Ovary (tissue), 7 donors: ENCODE measurements at regions not wholly inside any gene's neighbourhood (a gene's known extent, or its start where the extent isn't known, plus 50 kb on each side); places are given as distances from the start of the nearest gene placed in this dataset.

ENCODE experiments used
- DNase-seq, 5 donors: peaks; one replicate each; pipeline ENCODE4 v3.0.0-alpha.2; 2019 to 2020
- H3K27ac ChIP-seq, 2 donors: fragments of 200-600 bp; one replicate each; pipeline versions ENCODE4 v1.5.1 to v1.8.0; 2019 to 2022
- H3K27me3 ChIP-seq: fragments of 200-600 bp; one replicate; pipeline ENCODE4 v1.8.0; 2022
- H3K36me3 ChIP-seq: fragments of 200-600 bp; sonication (generic); one replicate; pipeline ENCODE4 v1.5.1; 2019
- H3K4me1 ChIP-seq: one replicate; pipeline ENCODE4 v1.8.1; 2013; ENCODE audit warnings: mild to moderate bottlenecking, moderate library complexity; ENCODE audit not compliant: insufficient read depth
- H3K4me3 ChIP-seq: fragments of 200-600 bp; sonication (generic); one replicate; pipeline ENCODE4 v1.5.1; 2017
- H3K9me3 ChIP-seq, 2 donors: fragments of 200-600 bp in 1 of 2; sonication (generic) in 1 of 2; one replicate each; pipeline versions ENCODE4 v1.5.1 to v1.8.1; 2013 to 2019; ENCODE audit warnings: mild to moderate bottlenecking in 1 of 2, moderate library complexity in 1 of 2
- EP300 ChIP-seq: sonication (generic); formaldehyde crosslinking; IDR thresholded peaks from one replicate; pipeline ENCODE4 v1.6.1; 2017; ENCODE audit warnings: antibody characterized with exemption
- POLR2A ChIP-seq: fragments of 450-650 bp; IDR thresholded peaks from one replicate; pipeline ENCODE4 v1.6.1; 2017; ENCODE audit warnings: antibody characterized with exemption, mild to moderate bottlenecking, moderate library complexity
- WGBS, 3 donors: extraction: QIAGEN DNeasy Blood & Tissue Kit in 1 of 3; methylation state at CpG; one replicate each; pipeline versions ENCODE4 v1.1.5 to v1.1.7; 2013 to 2017; 5-methylcytosine and 5-hydroxymethylcytosine counted together
- intact Hi-C, 4 donors: fragments of 100-400 bp; cut with DNase I; formaldehyde crosslinking; loops; one replicate each; pipeline versions ENCODE4 v1.11.0 to v1.15.1; 2022 to 2023
- TF ChIP-seq, protein P1 (sequence below), 3 donors: fragments of 450-650 bp in 2 of 3; fragments of 200-600 bp in 1 of 3; IDR thresholded peaks; one replicate each; pipeline versions ENCODE4 v1.5.1 to v1.8.0; 2016 to 2022; ENCODE audit warnings: antibody characterized with exemption in 3 of 3, mild to moderate bottlenecking in 1 of 3
- donor health status: DM: no; HTN: no; CAD: no; lungs with moderate emphysema.
- donor health status: DM: no; HTN: no; CAD: no.
- donor health status: Bipolar disorder and iron deficiency.
- donor health status: DM: no; HTN: no; CAD: no.
- donor health status: DM: yes; HTN: yes; CAD: no.

DNA sequence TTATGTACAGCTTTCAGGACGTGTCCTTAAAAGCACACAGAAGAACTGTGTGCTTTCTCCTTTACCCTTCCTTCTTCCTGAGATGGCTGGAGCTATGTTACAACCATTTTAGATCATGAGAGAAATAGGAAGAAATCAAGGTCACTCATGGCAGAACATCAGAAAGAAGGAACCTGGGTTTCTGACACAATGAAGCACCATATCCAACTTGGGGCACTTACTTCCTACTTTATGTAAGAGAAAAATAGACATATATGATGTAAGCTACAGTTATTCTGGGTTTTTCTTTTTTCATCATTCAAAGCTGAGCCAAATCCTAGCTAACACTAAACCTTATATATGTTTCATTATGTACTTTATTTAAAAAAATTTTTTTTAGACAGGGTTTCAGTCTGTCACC is 79.5 kb downstream of the FAM161A start:
- Histone ChIP-seq H3K36me3 (no peaks in the 10 kb centered on the region), H3K9me3 (no peaks in the 10 kb centered on the region), H3K27ac (no peak overlapping the region), H3K4me1 (peaks cover 2% of the 10 kb centered on the region), H3K4me3 (no peak overlapping the region), H3K27me3 (no peaks in the 10 kb centered on the region)
- TF ChIP-seq, protein P1, sequence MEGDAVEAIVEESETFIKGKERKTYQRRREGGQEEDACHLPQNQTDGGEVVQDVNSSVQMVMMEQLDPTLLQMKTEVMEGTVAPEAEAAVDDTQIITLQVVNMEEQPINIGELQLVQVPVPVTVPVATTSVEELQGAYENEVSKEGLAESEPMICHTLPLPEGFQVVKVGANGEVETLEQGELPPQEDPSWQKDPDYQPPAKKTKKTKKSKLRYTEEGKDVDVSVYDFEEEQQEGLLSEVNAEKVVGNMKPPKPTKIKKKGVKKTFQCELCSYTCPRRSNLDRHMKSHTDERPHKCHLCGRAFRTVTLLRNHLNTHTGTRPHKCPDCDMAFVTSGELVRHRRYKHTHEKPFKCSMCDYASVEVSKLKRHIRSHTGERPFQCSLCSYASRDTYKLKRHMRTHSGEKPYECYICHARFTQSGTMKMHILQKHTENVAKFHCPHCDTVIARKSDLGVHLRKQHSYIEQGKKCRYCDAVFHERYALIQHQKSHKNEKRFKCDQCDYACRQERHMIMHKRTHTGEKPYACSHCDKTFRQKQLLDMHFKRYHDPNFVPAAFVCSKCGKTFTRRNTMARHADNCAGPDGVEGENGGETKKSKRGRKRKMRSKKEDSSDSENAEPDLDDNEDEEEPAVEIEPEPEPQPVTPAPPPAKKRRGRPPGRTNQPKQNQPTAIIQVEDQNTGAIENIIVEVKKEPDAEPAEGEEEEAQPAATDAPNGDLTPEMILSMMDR (IDR thresholded peaks at IDR 0.05), result no peak
- TF ChIP-seq EP300, result no peak
- TF ChIP-seq POLR2A, result no peak
- WGBS, 3 donors, result 63 to 84% (median 81%) methylated on average over 1 of the region's 1 CpG
- intact Hi-C loops, result no loop called here
- no peak for DNase-seq

- Histone ChIP-seq H3K9me3 (no peaks in the 10 kb centered on the region), H3K36me3 (no peaks in the 10 kb centered on the region), H3K27ac (no peak overlapping the region), H3K27me3 (no peaks in the 10 kb centered on the region), H3K4me3 (no peak overlapping the region), H3K4me1 (peaks cover 2% of the 10 kb centered on the region)
- no peak for DNase-seq
- TF ChIP-seq POLR2A, result no peak
- TF ChIP-seq, protein P1 (IDR thresholded peaks at IDR 0.05), result no peak
- no peak for TF ChIP-seq EP300
- WGBS, 3 donors, result 71 to 78% (median 72%) methylated on average over 7 of the region's 7 CpGs
- intact Hi-C loops, result no loop called here
Observed at GRCh38 chr2:61771904-61772845, 81.7 kb downstream of the FAM161A start.

- Histone ChIP-seq H3K4me3 (no peak overlapping the region), H3K27me3 (no peaks in the 10 kb centered on the region), H3K27ac (no peak overlapping the region), H3K4me1 (no peaks in the 10 kb centered on the region), H3K9me3 (no peaks in the 10 kb centered on the region), H3K36me3 (no peaks in the 10 kb centered on the region)
- TF ChIP-seq POLR2A (no peak), EP300 (no peak)
- TF ChIP-seq, protein P1 (IDR thresholded peaks at IDR 0.05), result no peak
- intact Hi-C loops, result no loop called here
- no peak for DNase-seq
Observed at GRCh38 chr2:61770746-61771145, 83.1 kb downstream of the FAM161A start.

DNA sequence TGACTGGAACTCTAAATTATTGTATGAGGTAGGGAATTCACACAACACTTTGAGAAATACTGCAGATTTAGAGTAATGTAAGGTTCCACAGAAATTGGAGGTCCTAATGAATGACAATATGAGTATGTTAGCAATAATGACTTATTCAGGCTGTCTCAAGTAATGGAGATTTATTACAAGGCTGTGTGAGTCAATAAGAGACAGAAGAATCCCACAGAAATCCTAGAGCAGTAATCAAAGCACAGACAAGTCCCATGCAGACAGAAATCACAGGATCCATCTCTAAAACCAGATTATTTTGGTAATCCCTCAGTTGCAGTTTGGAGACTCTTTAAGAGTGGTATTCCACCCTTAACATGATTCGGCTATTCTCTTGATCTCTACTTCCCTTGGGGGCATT is 83.6 kb downstream of the FAM161A start:
- intact Hi-C loops, result no loop called here

More for the DNA sequence above, 83.6 kb downstream of the FAM161A start:
- Histone ChIP-seq H3K36me3 (no peaks in the 10 kb centered on the region), H3K4me3 (no peak overlapping the region), H3K27me3 (no peaks in the 10 kb centered on the region), H3K27ac (no peak overlapping the region), H3K9me3 (no peaks in the 10 kb centered on the region), H3K4me1 (no peaks in the 10 kb centered on the region)
- TF ChIP-seq, protein P1 (IDR thresholded peaks at IDR 0.05), result no peak
- DNase-seq, result no peak
- WGBS, 3 donors, result 77 to 87% (median 77%) methylated on average over 1 of the region's 1 CpG
